ENCODE measurements at regions not wholly inside any gene's neighbourhood (a gene's known extent, or its start where the extent isn't known, plus 50 kb on each side); places are given as distances from the start of the nearest gene placed in this dataset.

- no peak for TF ChIP-seq POLR2AphosphoS5 (IDR thresholded peaks at IDR 0.05)
- no peak for TF ChIP-seq CTCF (IDR thresholded peaks at IDR 0.05)
- no peak for TF ChIP-seq POLR2A (IDR thresholded peaks at IDR 0.05; ENCODE audit: low read depth)
Observed at GRCh38 chr5:29170599-29170998, 2022.9 kb upstream of the CDH6 start.
